Endothelial cell of umbilical vein (primary cell): ENCODE measurements at regions not wholly inside any gene's neighbourhood (a gene's known extent, or its start where the extent isn't known, plus 50 kb on each side); places are given as distances from the start of the nearest gene placed in this dataset.

Experiments
- BruUV-seq: library from RNA; stranded (reverse); fragments of 400-500 nt; replicated peaks from 2 replicates; lab custom pipeline; 2021; lab: Mats Ljungman, UMichigan
- CTCF ChIA-PET: fragments of 300-600, 350-600 bp; sonication (Branson Sonifier 250); formaldehyde crosslinking; loops from one replicate; lab custom pipeline; 2021; ENCODE audit warnings: antibody characterized with exemption, inconsistent platforms; lab: Charles Lee
- POLR2A ChIA-PET: fragments of 300-600, 350-600 bp; sonication (Branson Sonifier 250); formaldehyde crosslinking; loops from one replicate; lab custom pipeline; 2021; ENCODE audit warnings: antibody characterized with exemption, inconsistent platforms; lab: Charles Lee
- DNase-seq: peaks from one replicate; pipeline ENCODE4 v3.0.0-alpha.2; 2011; ENCODE audit warnings: low read depth, low spot score
- FAIRE-seq: peaks from 2 replicates; lab custom pipeline; 2011; peaks lifted over from hg19 to GRCh38; lab: Jason Lieb, UNC
- H2AFZ ChIP-seq: 2 replicates; pipeline ENCODE4 v1.6.0; 2012; ENCODE audit warnings: low read depth, low read length, control low read depth, inconsistent platforms
- H3K27ac ChIP-seq: 2 replicates; pipeline ENCODE4 v1.5.1; 2011; ENCODE audit warnings: low read depth, mild to moderate bottlenecking, control low read depth, low read length, moderate library complexity; ENCODE audit not compliant: insufficient read depth
- H3K27me3 ChIP-seq, 2 experiments: 2 replicates each; pipeline versions ENCODE4 v1.6.0 to v1.6.1; 2011; ENCODE audit warnings: low read length in 2 of 2, mixed read lengths in 1 of 2; ENCODE audit not compliant: control insufficient read depth in 2 of 2, insufficient read depth in 2 of 2
- H3K36me3 ChIP-seq, 2 experiments: 2 replicates in 1 of 2; 3 replicates in 1 of 2; pipeline ENCODE4 v1.5.1; 2011; ENCODE audit warnings: low read length in 2 of 2, mild to moderate bottlenecking in 1 of 2, moderate library complexity in 1 of 2; ENCODE audit not compliant: control insufficient read depth in 2 of 2, insufficient read depth in 2 of 2; ENCODE audit errors: extremely low read depth in 1 of 2
- H3K4me1 ChIP-seq: 3 replicates; pipeline ENCODE4 v1.5.1; 2011; ENCODE audit warnings: mild to moderate bottlenecking, low read length; ENCODE audit not compliant: control insufficient read depth, insufficient read depth; ENCODE audit errors: extremely low read depth
- H3K4me2 ChIP-seq: 2 replicates; pipeline ENCODE4 v1.6.1; 2011; ENCODE audit warnings: low read length, control low read depth, mixed read lengths; ENCODE audit not compliant: insufficient read depth
- H3K4me3 ChIP-seq, 3 experiments: fragments of 200-600 bp in 1 of 3; sonication (generic), shearing (Covaris generic) in 1 of 3; replicated peaks in 1 of 3; 2 replicates each; pipeline ENCODE4 v1.5.1; 2011 to 2016; ENCODE audit warnings: control low read depth in 3 of 3, low read length in 3 of 3, mild to moderate bottlenecking in 2 of 3, inconsistent platforms in 1 of 3, low read depth in 1 of 3, moderate library complexity in 1 of 3; ENCODE audit not compliant: insufficient read depth in 1 of 3
- H3K79me2 ChIP-seq: 2 replicates; pipeline ENCODE4 v1.6.0; 2012; ENCODE audit warnings: low read length, inconsistent platforms; ENCODE audit not compliant: control insufficient read depth, insufficient read depth
- H3K9ac ChIP-seq: replicated peaks from 2 replicates; pipeline ENCODE3; 2011; ENCODE audit warnings: low read length, control low read depth; ENCODE audit not compliant: insufficient read depth; ENCODE audit errors: extremely low read depth
- H3K9me1 ChIP-seq: replicated peaks from 3 replicates; pipeline ENCODE4 v1.6.0; 2011; ENCODE audit warnings: mild to moderate bottlenecking, low read length; ENCODE audit not compliant: control insufficient read depth, insufficient read depth; ENCODE audit errors: extremely low read depth
- H3K9me3 ChIP-seq: replicated peaks from 2 replicates; pipeline ENCODE4 v1.5.1; 2012; ENCODE audit warnings: low read length, inconsistent platforms; ENCODE audit not compliant: control insufficient read depth, insufficient read depth
- H4K20me1 ChIP-seq: replicated peaks from 2 replicates; pipeline ENCODE3; 2011; ENCODE audit warnings: mild to moderate bottlenecking, low read length; ENCODE audit not compliant: control insufficient read depth, insufficient read depth; ENCODE audit errors: extremely low read depth
- EZH2 ChIP-seq: IDR thresholded peaks from 2 replicates; pipeline ENCODE4 v1.6.1; 2012; ENCODE audit warnings: borderline replicate concordance, low read depth, mild to moderate bottlenecking, moderate library complexity, low read length, inconsistent platforms; ENCODE audit not compliant: severe bottlenecking
- FOS ChIP-seq: IDR thresholded peaks from 2 replicates; pipeline ENCODE4 v1.6.1; 2011; ENCODE audit warnings: mild to moderate bottlenecking, low read length, moderate library complexity, borderline replicate concordance; ENCODE audit not compliant: insufficient read depth
- GATA2 ChIP-seq: IDR thresholded peaks from 2 replicates; pipeline ENCODE4 v1.7.0; 2011; ENCODE audit warnings: low read depth, mild to moderate bottlenecking, moderate library complexity, mixed read lengths, low read length; ENCODE audit not compliant: insufficient read length, insufficient read depth
- JUN ChIP-seq: IDR thresholded peaks from 2 replicates; pipeline ENCODE4 v1.6.1; 2011; ENCODE audit warnings: borderline replicate concordance, low read depth; ENCODE audit not compliant: insufficient read length, insufficient read depth
- MAX ChIP-seq: IDR thresholded peaks from 2 replicates; pipeline ENCODE4 v1.6.1; 2011; ENCODE audit not compliant: insufficient read depth, insufficient read length
- MYC ChIP-seq: IDR thresholded peaks from one replicate; pipeline ENCODE4 v1.6.1; 2011; ENCODE audit warnings: mild to moderate bottlenecking, low read depth, low read length
- POLR2A ChIP-seq: IDR thresholded peaks from 2 replicates; pipeline ENCODE4 v1.6.1; 2012; ENCODE audit warnings: low read depth, mild to moderate bottlenecking, control low read depth, low read length
- POLR2AphosphoS5 ChIP-seq: IDR thresholded peaks from 2 replicates; pipeline ENCODE4 v1.6.1; 2012; ENCODE audit warnings: low read depth, mild to moderate bottlenecking, control low read depth, low read length, moderate library complexity; ENCODE audit not compliant: insufficient read depth
- dilution Hi-C: fragments of 300-500 bp; cut with MboI; formaldehyde crosslinking; loops from one replicate; pipeline ENCODE4 v1.15.0; 2019; ENCODE audit warnings: low sequenced_read_pairs; ENCODE audit not compliant: extremely low pct_ligation_motif_present
- intact Hi-C: fragments of 100-400 bp; cut with micrococcal nuclease; formaldehyde crosslinking; loops from one replicate; pipeline ENCODE4 v1.10.0; 2022
- TF ChIP-seq, protein P1 (sequence below), 2 donors: IDR thresholded peaks; 1 replicate in 1 of 2; 2 replicates in 1 of 2; pipeline ENCODE4 v1.5.1; 2011; ENCODE audit warnings: low read length in 2 of 2, mild to moderate bottlenecking in 2 of 2, moderate library complexity in 2 of 2, control low read depth in 1 of 2, inconsistent platforms in 1 of 2, low read depth in 1 of 2; ENCODE audit not compliant: insufficient read depth in 1 of 2; ENCODE audit errors: extremely low read depth in 1 of 2

DNA sequence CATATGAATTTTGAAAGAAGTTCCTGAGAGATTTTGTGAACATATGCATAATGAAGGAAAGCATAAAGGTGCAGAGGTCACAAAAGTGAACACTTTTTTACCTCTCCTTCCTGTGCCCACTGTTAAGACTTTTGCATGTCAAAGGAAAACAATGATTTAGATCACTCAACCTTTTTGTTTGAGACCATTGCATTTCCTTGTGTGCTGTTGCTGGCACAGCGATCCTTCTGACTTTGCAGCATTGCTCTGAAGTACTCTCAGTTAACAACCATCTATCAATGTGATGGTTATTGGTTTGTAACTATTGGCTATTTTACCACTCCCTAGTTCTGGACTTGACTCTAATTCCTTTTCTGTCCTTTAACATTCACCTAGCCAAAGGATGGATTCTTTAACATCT, 61.7 kb upstream of the TFPI start:
- no peaks in the 10 kb centered on the region for H3K9me1 ChIP-seq
- no peaks in the 10 kb centered on the region for H3K27me3 ChIP-seq
- no peak overlapping the region for H3K4me2 ChIP-seq
- H3K9ac ChIP-seq: no peak overlapping the region
- no peak for TF ChIP-seq JUN
- TF ChIP-seq MAX: no peak
- TF ChIP-seq GATA2: no peak
- TF ChIP-seq, protein P1, sequence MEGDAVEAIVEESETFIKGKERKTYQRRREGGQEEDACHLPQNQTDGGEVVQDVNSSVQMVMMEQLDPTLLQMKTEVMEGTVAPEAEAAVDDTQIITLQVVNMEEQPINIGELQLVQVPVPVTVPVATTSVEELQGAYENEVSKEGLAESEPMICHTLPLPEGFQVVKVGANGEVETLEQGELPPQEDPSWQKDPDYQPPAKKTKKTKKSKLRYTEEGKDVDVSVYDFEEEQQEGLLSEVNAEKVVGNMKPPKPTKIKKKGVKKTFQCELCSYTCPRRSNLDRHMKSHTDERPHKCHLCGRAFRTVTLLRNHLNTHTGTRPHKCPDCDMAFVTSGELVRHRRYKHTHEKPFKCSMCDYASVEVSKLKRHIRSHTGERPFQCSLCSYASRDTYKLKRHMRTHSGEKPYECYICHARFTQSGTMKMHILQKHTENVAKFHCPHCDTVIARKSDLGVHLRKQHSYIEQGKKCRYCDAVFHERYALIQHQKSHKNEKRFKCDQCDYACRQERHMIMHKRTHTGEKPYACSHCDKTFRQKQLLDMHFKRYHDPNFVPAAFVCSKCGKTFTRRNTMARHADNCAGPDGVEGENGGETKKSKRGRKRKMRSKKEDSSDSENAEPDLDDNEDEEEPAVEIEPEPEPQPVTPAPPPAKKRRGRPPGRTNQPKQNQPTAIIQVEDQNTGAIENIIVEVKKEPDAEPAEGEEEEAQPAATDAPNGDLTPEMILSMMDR (IDR thresholded peaks at IDR 0.05; ENCODE audit: extremely low read depth in 1 of 2, insufficient read depth in 1 of 2, low read depth in 1 of 2, low read length in 2 of 2): no peak
- no peak for TF ChIP-seq POLR2AphosphoS5
- TF ChIP-seq EZH2: no peak
- no peak for TF ChIP-seq FOS
- no peak for TF ChIP-seq POLR2A
- TF ChIP-seq MYC: no peak
- CTCF ChIA-PET: no interaction called here
- H3K27ac ChIP-seq: no peak overlapping the region
- no peaks in the 10 kb centered on the region for H4K20me1 ChIP-seq
- no TSS peak for BruUV-seq
- no peak overlapping the region for H2AFZ ChIP-seq
- POLR2A ChIA-PET: no interaction called here
- intact Hi-C loops: no loop called here
- no peak for FAIRE-seq
- H3K4me1 ChIP-seq: no peaks in the 10 kb centered on the region
- dilution Hi-C loops: no loop called here
- H3K79me2 ChIP-seq: no peaks in the 10 kb centered on the region
- H3K4me3 ChIP-seq: no peak overlapping the region
- H3K9me3 ChIP-seq: no peaks in the 10 kb centered on the region
- no peak for DNase-seq
- no peaks in the 10 kb centered on the region for H3K36me3 ChIP-seq
